22Rv1 (cell line): ENCODE measurements at regions not wholly inside any gene's neighbourhood (a gene's known extent, or its start where the extent isn't known, plus 50 kb on each side); places are given as distances from the start of the nearest gene placed in this dataset.

Experiments
- ZFX ChIP-seq: fragments of 450-650 bp; IDR thresholded peaks from 2 replicates; pipeline ENCODE4 v1.6.1; 2017; ENCODE audit warnings: antibody characterized with exemption, borderline replicate concordance
- TF ChIP-seq, protein P1 (sequence below): fragments of 450-650 bp; IDR thresholded peaks from 2 replicates; pipeline ENCODE4 v1.5.1; 2017; ENCODE audit warnings: mild to moderate bottlenecking

- TF ChIP-seq, protein P1, sequence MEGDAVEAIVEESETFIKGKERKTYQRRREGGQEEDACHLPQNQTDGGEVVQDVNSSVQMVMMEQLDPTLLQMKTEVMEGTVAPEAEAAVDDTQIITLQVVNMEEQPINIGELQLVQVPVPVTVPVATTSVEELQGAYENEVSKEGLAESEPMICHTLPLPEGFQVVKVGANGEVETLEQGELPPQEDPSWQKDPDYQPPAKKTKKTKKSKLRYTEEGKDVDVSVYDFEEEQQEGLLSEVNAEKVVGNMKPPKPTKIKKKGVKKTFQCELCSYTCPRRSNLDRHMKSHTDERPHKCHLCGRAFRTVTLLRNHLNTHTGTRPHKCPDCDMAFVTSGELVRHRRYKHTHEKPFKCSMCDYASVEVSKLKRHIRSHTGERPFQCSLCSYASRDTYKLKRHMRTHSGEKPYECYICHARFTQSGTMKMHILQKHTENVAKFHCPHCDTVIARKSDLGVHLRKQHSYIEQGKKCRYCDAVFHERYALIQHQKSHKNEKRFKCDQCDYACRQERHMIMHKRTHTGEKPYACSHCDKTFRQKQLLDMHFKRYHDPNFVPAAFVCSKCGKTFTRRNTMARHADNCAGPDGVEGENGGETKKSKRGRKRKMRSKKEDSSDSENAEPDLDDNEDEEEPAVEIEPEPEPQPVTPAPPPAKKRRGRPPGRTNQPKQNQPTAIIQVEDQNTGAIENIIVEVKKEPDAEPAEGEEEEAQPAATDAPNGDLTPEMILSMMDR = no peak
- TF ChIP-seq ZFX = no peak
Observed at GRCh38 chr11:128404437-128404836, 182.9 kb downstream of the ETS1 start.
